ENCODE measurements at regions not wholly inside any gene's neighbourhood (a gene's known extent, or its start where the extent isn't known, plus 50 kb on each side); places are given as distances from the start of the nearest gene placed in this dataset.

GRCh38 chr2:181772334-181772733, 92.0 kb upstream of the NEUROD1 start:
- peaks cover 11% of the 10 kb centered on the region for H3K4me1 Mint-ChIP-seq (ENCODE audit: low read depth, unreplicated experiment)
- no peaks in the 10 kb centered on the region for H3K9me3 Mint-ChIP-seq (ENCODE audit: unreplicated experiment)
- Histone ChIP-seq H3K27ac (ENCODE audit: low read depth, low read length) (no peak overlapping the region), H3K4me1 (ENCODE audit: insufficient read depth, low read length) (no peaks in the 10 kb centered on the region), H3K9me3 (ENCODE audit: insufficient read depth, low read depth, low read length) (no peaks in the 10 kb centered on the region), H3K27me3 (ENCODE audit: insufficient read depth, low read length) (no peaks in the 10 kb centered on the region), H2AFZ (ENCODE audit: low read depth, low read length) (no peak overlapping the region), H3K79me2 (ENCODE audit: insufficient read depth, low read length) (no peaks in the 10 kb centered on the region), H3K36me3 (ENCODE audit: insufficient read depth, low read length) (no peaks in the 10 kb centered on the region), H3K4me2 (ENCODE audit: low read length) (no peak overlapping the region), H4K20me1 (ENCODE audit: insufficient read depth, low read length) (no peaks in the 10 kb centered on the region), H3K4me3 (ENCODE audit: insufficient read depth, low read depth, low read length) (no peak overlapping the region), H3K9ac (ENCODE audit: low read length) (no peak overlapping the region)
- no peak overlapping the region for H3K27ac Mint-ChIP-seq (ENCODE audit: unreplicated experiment)
- H3K36me3 Mint-ChIP-seq (ENCODE audit: low read depth, unreplicated experiment) = no peaks in the 10 kb centered on the region
- no peak overlapping the region for H3K4me3 Mint-ChIP-seq (ENCODE audit: unreplicated experiment)
- no peaks in the 10 kb centered on the region for H3K27me3 Mint-ChIP-seq (ENCODE audit: low read depth, unreplicated experiment)
- no peak for TF ChIP-seq EZH2 (IDR thresholded peaks at IDR 0.05; ENCODE audit: insufficient read depth, low read length)
- TF ChIP-seq CTCF (IDR thresholded peaks at IDR 0.05; ENCODE audit: insufficient read depth, low read depth, low read length) = no peak
- DNase-seq (ENCODE audit: low read depth) (no peak), FAIRE-seq (no peak)

- Mint-ChIP-seq H3K4me1 (ENCODE audit: low read depth, unreplicated experiment) (peaks cover 11% of the 10 kb centered on the region), H3K4me3 (ENCODE audit: unreplicated experiment) (no peak overlapping the region), H3K27me3 (ENCODE audit: low read depth, unreplicated experiment) (no peaks in the 10 kb centered on the region), H3K36me3 (ENCODE audit: low read depth, unreplicated experiment) (no peaks in the 10 kb centered on the region), H3K27ac (ENCODE audit: unreplicated experiment) (no peak overlapping the region), H3K9me3 (ENCODE audit: unreplicated experiment) (no peaks in the 10 kb centered on the region)
- no peak overlapping the region for H3K9ac ChIP-seq (ENCODE audit: low read length)
- no peak overlapping the region for H3K27ac ChIP-seq (ENCODE audit: low read depth, low read length)
- H3K36me3 ChIP-seq (ENCODE audit: insufficient read depth, low read length) = no peaks in the 10 kb centered on the region
- no peaks in the 10 kb centered on the region for H4K20me1 ChIP-seq (ENCODE audit: insufficient read depth, low read length)
- no peak overlapping the region for H3K4me2 ChIP-seq (ENCODE audit: low read length)
- H3K9me3 ChIP-seq (ENCODE audit: insufficient read depth, low read depth, low read length) = no peaks in the 10 kb centered on the region
- H2AFZ ChIP-seq (ENCODE audit: low read depth, low read length) = no peak overlapping the region
- H3K27me3 ChIP-seq (ENCODE audit: insufficient read depth, low read length) = no peaks in the 10 kb centered on the region
- no peak for FAIRE-seq
- no peaks in the 10 kb centered on the region for H3K4me1 ChIP-seq (ENCODE audit: insufficient read depth, low read length)
- no peaks in the 10 kb centered on the region for H3K79me2 ChIP-seq (ENCODE audit: insufficient read depth, low read length)
- DNase-seq (ENCODE audit: low read depth) = no peak
- no peak for TF ChIP-seq EZH2 (IDR thresholded peaks at IDR 0.05; ENCODE audit: insufficient read depth, low read length)
- no peak for TF ChIP-seq CTCF (IDR thresholded peaks at IDR 0.05; ENCODE audit: insufficient read depth, low read depth, low read length)
- no peak overlapping the region for H3K4me3 ChIP-seq (ENCODE audit: insufficient read depth, low read depth, low read length)
Observed at GRCh38 chr2:181772777-181773176, 92.5 kb upstream of the NEUROD1 start.

- Mint-ChIP-seq H3K4me1 (ENCODE audit: low read depth, unreplicated experiment) (peaks cover 17% of the 10 kb centered on the region), H3K4me3 (ENCODE audit: unreplicated experiment) (no peak overlapping the region), H3K27me3 (ENCODE audit: low read depth, unreplicated experiment) (no peaks in the 10 kb centered on the region), H3K36me3 (ENCODE audit: low read depth, unreplicated experiment) (no peaks in the 10 kb centered on the region), H3K27ac (ENCODE audit: unreplicated experiment) (peak overlapping the region; percentile 70), H3K9me3 (ENCODE audit: unreplicated experiment) (no peaks in the 10 kb centered on the region)
- Histone ChIP-seq H3K27me3 (ENCODE audit: insufficient read depth, low read length) (no peaks in the 10 kb centered on the region), H3K79me2 (ENCODE audit: insufficient read depth, low read length) (no peaks in the 10 kb centered on the region), H3K9ac (ENCODE audit: low read length) (no peak overlapping the region), H3K4me3 (ENCODE audit: insufficient read depth, low read depth, low read length) (no peak overlapping the region), H3K27ac (ENCODE audit: low read depth, low read length) (no peak overlapping the region), H3K4me2 (ENCODE audit: low read length) (no peak overlapping the region), H3K4me1 (ENCODE audit: insufficient read depth, low read length) (peaks cover 5% of the 10 kb centered on the region), H3K9me3 (ENCODE audit: insufficient read depth, low read depth, low read length) (no peaks in the 10 kb centered on the region), H4K20me1 (ENCODE audit: insufficient read depth, low read length) (no peaks in the 10 kb centered on the region), H3K36me3 (ENCODE audit: insufficient read depth, low read length) (no peaks in the 10 kb centered on the region), H2AFZ (ENCODE audit: low read depth, low read length) (no peak overlapping the region)
- FAIRE-seq (no peak), DNase-seq (ENCODE audit: low read depth) (no peak)
- no peak for TF ChIP-seq CTCF (IDR thresholded peaks at IDR 0.05; ENCODE audit: insufficient read depth, low read depth, low read length)
- TF ChIP-seq EZH2 (IDR thresholded peaks at IDR 0.05; ENCODE audit: insufficient read depth, low read length) = no peak
Observed at GRCh38 chr2:181774685-181775084, 94.4 kb upstream of the NEUROD1 start.

Data from astrocyte (in vitro differentiated cells and primary cell).